ENCODE measurements at regions not wholly inside any gene's neighbourhood (a gene's known extent, or its start where the extent isn't known, plus 50 kb on each side); places are given as distances from the start of the nearest gene placed in this dataset.
"Not testable (repeated sequence)": the region's sequence is repeated elsewhere in the genome, so short reads cannot be mapped to it uniquely, and the experiment has no call there.

GRCh38 chr16:29230006-29230668 is 176.4 kb downstream of the NPIPB11 start:
- TF ChIP-seq POLR2A, POLR2AphosphoS5, CTCF, EP300 (IDR thresholded peaks at IDR 0.05): not testable (repeated sequence)

Measured in sigmoid colon (tissue), 4 donors.